Neutrophil (primary cell): ENCODE measurements at regions not wholly inside any gene's neighbourhood (a gene's known extent, or its start where the extent isn't known, plus 50 kb on each side); places are given as distances from the start of the nearest gene placed in this dataset.

Source experiments
- H3K27ac ChIP-seq: fragments of 200-600 bp; sonication (generic); 2 replicates; pipeline ENCODE4 v1.5.1; 2016; ENCODE audit warnings: mild to moderate bottlenecking, moderate library complexity
- H3K27me3 ChIP-seq: fragments of 200-600 bp; sonication (generic); 2 replicates; pipeline ENCODE4 v1.6.0; 2016; ENCODE audit warnings: mild to moderate bottlenecking
- H3K36me3 ChIP-seq: fragments of 200-600 bp; sonication (generic); 2 replicates; pipeline ENCODE4 v1.5.1; 2017
- H3K4me1 ChIP-seq, 2 experiments: fragments of 200-600 bp in 1 of 2; sonication (generic) in 1 of 2; 1 replicate in 1 of 2; 2 replicates in 1 of 2; pipeline versions ENCODE4 v1.5.1 to v1.6.1; 2013 to 2016; ENCODE audit warnings: low read depth in 1 of 2, low read length in 1 of 2, mild to moderate bottlenecking in 1 of 2, moderate library complexity in 1 of 2; ENCODE audit not compliant: control insufficient read depth in 1 of 2, insufficient read depth in 1 of 2
- H3K4me3 ChIP-seq, 2 experiments: fragments of 200-600 bp in 1 of 2; sonication (generic) in 1 of 2; 1 replicate in 1 of 2; 2 replicates in 1 of 2; pipeline ENCODE4 v1.5.1; 2013 to 2016; ENCODE audit warnings: low read depth in 1 of 2, low read length in 1 of 2, mild to moderate bottlenecking in 1 of 2, moderate library complexity in 1 of 2
- H3K9me3 ChIP-seq: fragments of 200-600 bp; sonication (generic); 2 replicates; pipeline ENCODE4 v1.5.1; 2016
- TF ChIP-seq, protein P1 (sequence below): fragments of 200-600 bp; sonication (generic); IDR thresholded peaks from 2 replicates; pipeline ENCODE4 v1.5.1; 2016; ENCODE audit warnings: antibody characterized with exemption

GRCh38 chr19:5231857-5232678, 108.5 kb downstream of the PTPRS start:
- H3K4me1 ChIP-seq, result peaks cover 3 to 8% of the 10 kb centered on the region in 2 experiments
- no peak overlapping the region for H3K27ac ChIP-seq
- H3K9me3 ChIP-seq, result no peaks in the 10 kb centered on the region
- H3K4me3 ChIP-seq, result no peak overlapping the region
- TF ChIP-seq, protein P1, sequence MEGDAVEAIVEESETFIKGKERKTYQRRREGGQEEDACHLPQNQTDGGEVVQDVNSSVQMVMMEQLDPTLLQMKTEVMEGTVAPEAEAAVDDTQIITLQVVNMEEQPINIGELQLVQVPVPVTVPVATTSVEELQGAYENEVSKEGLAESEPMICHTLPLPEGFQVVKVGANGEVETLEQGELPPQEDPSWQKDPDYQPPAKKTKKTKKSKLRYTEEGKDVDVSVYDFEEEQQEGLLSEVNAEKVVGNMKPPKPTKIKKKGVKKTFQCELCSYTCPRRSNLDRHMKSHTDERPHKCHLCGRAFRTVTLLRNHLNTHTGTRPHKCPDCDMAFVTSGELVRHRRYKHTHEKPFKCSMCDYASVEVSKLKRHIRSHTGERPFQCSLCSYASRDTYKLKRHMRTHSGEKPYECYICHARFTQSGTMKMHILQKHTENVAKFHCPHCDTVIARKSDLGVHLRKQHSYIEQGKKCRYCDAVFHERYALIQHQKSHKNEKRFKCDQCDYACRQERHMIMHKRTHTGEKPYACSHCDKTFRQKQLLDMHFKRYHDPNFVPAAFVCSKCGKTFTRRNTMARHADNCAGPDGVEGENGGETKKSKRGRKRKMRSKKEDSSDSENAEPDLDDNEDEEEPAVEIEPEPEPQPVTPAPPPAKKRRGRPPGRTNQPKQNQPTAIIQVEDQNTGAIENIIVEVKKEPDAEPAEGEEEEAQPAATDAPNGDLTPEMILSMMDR, result no peak
- H3K36me3 ChIP-seq, result no peaks in the 10 kb centered on the region
- peaks cover 23% of the 10 kb centered on the region for H3K27me3 ChIP-seq

DNA sequence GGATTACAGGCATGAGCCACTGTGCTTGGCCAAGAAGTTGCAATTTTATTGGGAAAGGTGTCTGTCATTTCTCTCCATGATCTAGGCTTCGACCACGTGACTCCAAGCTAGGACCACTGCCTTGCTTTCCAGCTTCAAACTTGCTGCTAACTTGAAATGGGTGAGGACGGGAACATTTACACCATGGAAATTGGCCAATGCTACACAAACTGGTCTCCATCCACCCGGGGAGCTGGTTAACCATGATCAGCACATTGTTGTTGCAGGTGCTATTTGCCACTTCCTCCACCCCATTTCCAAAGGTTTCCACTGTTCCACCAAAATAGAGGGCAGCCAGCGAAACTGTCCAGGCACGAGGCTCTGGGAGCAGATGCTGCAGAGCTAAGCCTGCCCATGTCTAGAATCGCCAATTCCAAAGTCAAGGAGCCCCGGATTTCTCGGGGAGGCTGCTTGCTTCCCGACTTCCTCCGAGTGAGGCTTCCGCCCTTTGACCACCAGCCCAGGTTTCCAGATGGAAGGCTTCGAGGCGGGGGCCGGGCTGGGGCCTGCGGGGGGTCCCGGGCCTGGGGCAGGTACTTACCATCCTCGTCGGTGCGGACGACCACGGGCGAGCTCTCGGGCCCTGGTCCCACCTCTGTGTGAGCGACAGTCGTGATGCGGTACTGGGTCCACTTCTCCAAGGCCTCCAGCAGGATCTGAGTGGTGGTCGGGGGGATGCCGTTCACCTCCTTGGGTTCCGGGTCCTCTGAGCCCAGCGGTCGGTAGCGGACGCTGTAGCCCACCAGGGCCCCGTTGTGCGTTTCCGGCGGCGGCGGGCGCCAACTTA, 109.7 kb downstream of the PTPRS start:
- TF ChIP-seq, protein P1, result no peak
- Histone ChIP-seq H3K27ac (no peak overlapping the region), H3K36me3 (no peaks in the 10 kb centered on the region)

GRCh38 chr19:5229778-5230335, 110.8 kb downstream of the PTPRS start:
- H3K9me3 ChIP-seq, result no peaks in the 10 kb centered on the region
- peaks cover 23% of the 10 kb centered on the region for H3K27me3 ChIP-seq
- peak overlapping the region in 1 of 2 experiments; percentile 53 for H3K4me3 ChIP-seq
- peaks cover 3 to 8% of the 10 kb centered on the region in 2 experiments for H3K4me1 ChIP-seq
- H3K27ac ChIP-seq, result no peak overlapping the region
- TF ChIP-seq, protein P1, result no peak
- no peaks in the 10 kb centered on the region for H3K36me3 ChIP-seq

More for the DNA sequence above, 109.7 kb downstream of the PTPRS start:
- Histone ChIP-seq H3K4me1 (peaks cover 3 to 8% of the 10 kb centered on the region in 2 experiments), H3K9me3 (no peaks in the 10 kb centered on the region), H3K27me3 (peaks cover 23% of the 10 kb centered on the region), H3K4me3 (no peak overlapping the region)

GRCh38 chr19:5228932-5229777, 111.5 kb downstream of the PTPRS start:
- Histone ChIP-seq H3K9me3 (no peaks in the 10 kb centered on the region), H3K27ac (no peak overlapping the region), H3K27me3 (peaks cover 23% of the 10 kb centered on the region), H3K36me3 (no peaks in the 10 kb centered on the region), H3K4me3 (peak overlapping the region in 1 of 2 experiments; percentile 53), H3K4me1 (peaks cover 3 to 8% of the 10 kb centered on the region in 2 experiments)
- TF ChIP-seq, protein P1, result no peak

DNA sequence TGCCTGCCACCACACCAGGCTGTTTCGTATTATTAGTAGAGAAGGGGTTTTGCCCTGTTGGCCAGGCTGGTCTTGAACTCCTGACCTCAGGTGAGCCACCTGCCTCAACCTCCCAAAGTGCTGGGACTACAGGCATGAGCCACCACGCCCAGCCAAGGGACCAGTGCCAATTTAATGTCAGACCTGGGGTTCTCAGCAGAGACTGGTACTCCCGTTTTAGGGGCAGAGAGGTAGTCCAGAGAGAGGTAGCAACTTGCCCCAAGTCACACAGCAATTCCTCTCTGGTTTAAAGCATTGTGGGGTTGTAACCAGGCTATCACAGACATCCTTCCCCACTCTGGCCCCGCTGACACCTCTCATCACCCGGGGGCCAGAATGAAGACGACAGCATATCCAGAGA, 112.1 kb downstream of the PTPRS start:
- Histone ChIP-seq H3K9me3 (no peaks in the 10 kb centered on the region), H3K36me3 (no peaks in the 10 kb centered on the region), H3K4me1 (peaks cover 3 to 8% of the 10 kb centered on the region in 2 experiments), H3K27ac (no peak overlapping the region), H3K27me3 (peaks cover 23% of the 10 kb centered on the region), H3K4me3 (no peak overlapping the region)
- TF ChIP-seq, protein P1, result no peak
